SK-N-SH (cell line): ENCODE measurements at regions not wholly inside any gene's neighbourhood (a gene's known extent, or its start where the extent isn't known, plus 50 kb on each side); places are given as distances from the start of the nearest gene placed in this dataset.

Experiments used
- CTCF ChIA-PET: fragments of 300-600, 350-600 bp; formaldehyde crosslinking; extraction: SDS; loops from one replicate; lab custom pipeline; 2021; lab: Yijun Ruan, JAX
- POLR2A ChIA-PET: fragments of 350-600 bp; sonication (Branson Sonifier 250); formaldehyde crosslinking; extraction: SDS; loops from one replicate; lab custom pipeline; 2020; ENCODE audit warnings: antibody characterized with exemption, inconsistent platforms; lab: Yijun Ruan, JAX
- DNase-seq: peaks from one replicate; pipeline ENCODE4 v3.0.0; 2012
- H2AFZ ChIP-seq: fragments of 200-600 bp; sonication (generic); 2 replicates; pipeline ENCODE4 v1.8.1; 2016; ENCODE audit warnings: antibody characterized with exemption, mild to moderate bottlenecking, low read depth
- H3F3A ChIP-seq: fragments of 200-600 bp; sonication (generic); replicated peaks from 2 replicates; pipeline ENCODE3; 2016; ENCODE audit warnings: antibody characterized with exemption, mild to moderate bottlenecking; ENCODE audit not compliant: insufficient read depth
- H3K27ac ChIP-seq, 2 experiments: fragments of 200-500 bp in 1 of 2; fragments of 200-600 bp in 1 of 2; sonication (Bioruptor generic) in 1 of 2; sonication (generic), shearing (Covaris generic) in 1 of 2; 2 replicates each; pipeline versions ENCODE4 v1.5.1 to v1.6.1; 2014 to 2016; ENCODE audit warnings: low read depth in 2 of 2, inconsistent platforms in 1 of 2, low read length in 1 of 2, mild to moderate bottlenecking in 1 of 2, mixed read lengths in 1 of 2
- H3K27me3 ChIP-seq: fragments of 200-600 bp; sonication (generic), shearing (Covaris generic); 2 replicates; pipeline ENCODE4 v1.6.1; 2016; ENCODE audit warnings: mixed run types; ENCODE audit not compliant: insufficient read depth
- H3K36me3 ChIP-seq, 2 experiments: fragments of 200-500 bp in 1 of 2; fragments of 200-600 bp in 1 of 2; sonication (Bioruptor generic) in 1 of 2; sonication (generic) in 1 of 2; replicated peaks in 1 of 2; 2 replicates each; pipeline versions ENCODE3 to v1.5.1; 2014 to 2016; ENCODE audit warnings: low read length in 1 of 2, mild to moderate bottlenecking in 1 of 2; ENCODE audit not compliant: insufficient read depth in 2 of 2, control insufficient read depth in 1 of 2
- H3K4me1 ChIP-seq, 2 experiments: fragments of 200-500 bp in 1 of 2; fragments of 200-600 bp in 1 of 2; sonication (Bioruptor generic) in 1 of 2; sonication (generic), shearing (Covaris generic) in 1 of 2; 2 replicates each; pipeline versions ENCODE4 v1.5.1 to v1.6.1; 2014 to 2016; ENCODE audit warnings: low read depth in 1 of 2, low read length in 1 of 2, mixed run types in 1 of 2; ENCODE audit not compliant: insufficient read depth in 2 of 2, control insufficient read depth in 1 of 2
- H3K4me2 ChIP-seq: fragments of 200-600 bp; sonication (generic), shearing (Covaris generic); 2 replicates; pipeline ENCODE4 v1.6.1; 2017; ENCODE audit warnings: mixed run types
- H3K4me3 ChIP-seq, 2 experiments: fragments of 200-500 bp in 1 of 2; fragments of 200-600 bp in 1 of 2; sonication (Bioruptor generic) in 1 of 2; sonication (generic), shearing (Covaris generic) in 1 of 2; 2 replicates each; pipeline versions ENCODE4 v1.5.1 to v1.8.1; 2014 to 2016; ENCODE audit warnings: low read depth in 2 of 2, inconsistent platforms in 1 of 2, low read length in 1 of 2, mild to moderate bottlenecking in 1 of 2, mixed read lengths in 1 of 2, moderate library complexity in 1 of 2
- H3K79me2 ChIP-seq: fragments of 200-600 bp; sonication (generic); 2 replicates; pipeline ENCODE4 v1.8.1; 2017; ENCODE audit warnings: mild to moderate bottlenecking; ENCODE audit not compliant: insufficient read depth
- H3K9ac ChIP-seq: fragments of 200-600 bp; sonication (generic); 2 replicates; pipeline ENCODE4 v1.6.1; 2017; ENCODE audit warnings: mixed run types
- H3K9me2 ChIP-seq: fragments of 200-600 bp; sonication (generic); 2 replicates; pipeline ENCODE4 v1.6.1; 2017; ENCODE audit warnings: mixed run types
- H3K9me3 ChIP-seq: fragments of 200-600 bp; sonication (generic); 2 replicates; pipeline ENCODE4 v1.6.1; 2017; ENCODE audit warnings: mixed run types, mild to moderate bottlenecking, moderate library complexity
- H4K20me1 ChIP-seq: fragments of 200-600 bp; sonication (generic); 2 replicates; pipeline ENCODE4 v1.6.1; 2017; ENCODE audit warnings: mild to moderate bottlenecking, mixed run types; ENCODE audit not compliant: insufficient read depth
- CHD2 ChIP-seq: fragments of 150-350 bp; IDR thresholded peaks from 2 replicates; pipeline ENCODE4 v1.6.1; 2018; ENCODE audit warnings: low read length; ENCODE audit not compliant: partially characterized antibody
- EZH2phosphoT487 ChIP-seq: fragments of 200-600 bp; sonication (generic); IDR thresholded peaks from 2 replicates; pipeline ENCODE4 v1.6.1; 2017; ENCODE audit warnings: low read depth, mixed run types, mild to moderate bottlenecking, antibody characterized with exemption, moderate library complexity, borderline replicate concordance
- FOSL2 ChIP-seq: IDR thresholded peaks from 2 replicates; pipeline ENCODE4 v1.4.0; 2012; ENCODE audit warnings: low read depth, mild to moderate bottlenecking, moderate library complexity, borderline replicate concordance
- FOXJ3 ChIP-seq: sonication (generic); formaldehyde crosslinking; IDR thresholded peaks from 2 replicates; pipeline ENCODE4 v1.5.1; 2020; ENCODE audit warnings: mild to moderate bottlenecking, missing genetic modification reagents
- FOXM1 ChIP-seq: IDR thresholded peaks from 2 replicates; pipeline ENCODE4 v1.4.0; 2012; ENCODE audit warnings: low read depth, mild to moderate bottlenecking
- GATA2 ChIP-seq: sonication (generic); formaldehyde crosslinking; IDR thresholded peaks from 2 replicates; pipeline ENCODE4 v1.5.0; 2020; ENCODE audit warnings: mild to moderate bottlenecking, missing genetic modification reagents
- IRF3 ChIP-seq: fragments of 150-350 bp; IDR thresholded peaks from 2 replicates; pipeline ENCODE4 v1.6.1; 2016; ENCODE audit warnings: mild to moderate bottlenecking, low read depth, low read length
- JUND ChIP-seq: IDR thresholded peaks from 2 replicates; pipeline ENCODE4 v1.4.0; 2012
- MXI1 ChIP-seq: IDR thresholded peaks from 2 replicates; pipeline ENCODE4 v1.6.1; 2012; ENCODE audit warnings: mild to moderate bottlenecking, low read depth, low read length, improper control_type of control experiment
- PBX3 ChIP-seq: IDR thresholded peaks from 2 replicates; pipeline ENCODE4; 2012
- POLR2AphosphoS5 ChIP-seq: IDR thresholded peaks from 2 replicates; pipeline ENCODE4 v1.6.1; 2012; ENCODE audit warnings: low read depth, low read length
- RCOR1 ChIP-seq: fragments of 150-350 bp; IDR thresholded peaks from 2 replicates; pipeline ENCODE4 v1.6.1; 2017; ENCODE audit warnings: antibody characterized with exemption, low read length
- RXRA ChIP-seq: IDR thresholded peaks from 2 replicates; pipeline ENCODE4 v1.4.0; 2012; ENCODE audit warnings: low read depth, mild to moderate bottlenecking, borderline replicate concordance
- SIN3A ChIP-seq: IDR thresholded peaks from 2 replicates; pipeline ENCODE4 v1.6.1; 2012; ENCODE audit warnings: low read depth, mild to moderate bottlenecking, low read length, moderate library complexity, borderline replicate concordance
- SMC3 ChIP-seq: IDR thresholded peaks from 2 replicates; pipeline ENCODE4 v1.6.1; 2012; ENCODE audit warnings: low read depth, low read length, improper control_type of control experiment
- TCF12 ChIP-seq: IDR thresholded peaks from 2 replicates; pipeline ENCODE4 v1.4.0; 2012
- USF1 ChIP-seq: IDR thresholded peaks from 2 replicates; pipeline ENCODE4 v1.4.0; 2012; ENCODE audit warnings: low read depth, borderline replicate concordance
- YY1 ChIP-seq: IDR thresholded peaks from 2 replicates; pipeline ENCODE4 v1.4.0; 2012; ENCODE audit warnings: low read depth, mild to moderate bottlenecking
- ZBTB33 ChIP-seq: IDR thresholded peaks from 2 replicates; pipeline ENCODE4 v1.4.0; 2012; ENCODE audit warnings: low read depth, borderline replicate concordance
- WGBS: methylation state at CpG from one replicate; pipeline ENCODE4 v1.1.6; 2017; ENCODE audit warnings: low lambda C conversion rate; 5-methylcytosine and 5-hydroxymethylcytosine counted together
- TF ChIP-seq, protein P1 (sequence below): fragments of 150-350 bp; IDR thresholded peaks from 2 replicates; pipeline ENCODE4 v1.6.1; 2017; ENCODE audit warnings: antibody characterized with exemption, low read length, low read depth, borderline replicate concordance

- Histone ChIP-seq H3K9ac (no peak overlapping the region), H2AFZ (no peak overlapping the region), H3K36me3 (no peaks in the 10 kb centered on the region)
- no peak for DNase-seq
- TF ChIP-seq ZBTB33: no peak
- no peak for TF ChIP-seq YY1
- TF ChIP-seq FOXJ3: no peak
- TF ChIP-seq USF1: no peak
- TF ChIP-seq EZH2phosphoT487: no peak
- TF ChIP-seq SMC3: no peak
- no peak for TF ChIP-seq JUND
- TF ChIP-seq PBX3: no peak
- TF ChIP-seq POLR2AphosphoS5: no peak
- TF ChIP-seq RXRA: no peak
- no peak for TF ChIP-seq SIN3A
- TF ChIP-seq RCOR1: no peak
- no peak for TF ChIP-seq CHD2
- no peak for TF ChIP-seq FOXM1
- TF ChIP-seq IRF3: no peak
- TF ChIP-seq FOSL2: no peak
- no peak for TF ChIP-seq TCF12
- TF ChIP-seq GATA2 (CRISPR knock-in tag): no peak
- TF ChIP-seq, protein P1, sequence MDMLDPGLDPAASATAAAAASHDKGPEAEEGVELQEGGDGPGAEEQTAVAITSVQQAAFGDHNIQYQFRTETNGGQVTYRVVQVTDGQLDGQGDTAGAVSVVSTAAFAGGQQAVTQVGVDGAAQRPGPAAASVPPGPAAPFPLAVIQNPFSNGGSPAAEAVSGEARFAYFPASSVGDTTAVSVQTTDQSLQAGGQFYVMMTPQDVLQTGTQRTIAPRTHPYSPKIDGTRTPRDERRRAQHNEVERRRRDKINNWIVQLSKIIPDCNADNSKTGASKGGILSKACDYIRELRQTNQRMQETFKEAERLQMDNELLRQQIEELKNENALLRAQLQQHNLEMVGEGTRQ: no peak
- no peak for TF ChIP-seq MXI1
- TF ChIP-seq, all 33 proteins: peak for 0
- 37% methylated on average over 3 of the region's 3 CpGs for WGBS
- H3K4me2 ChIP-seq: no peak overlapping the region
- POLR2A ChIA-PET: no interaction called here
- no peaks in the 10 kb centered on the region for H3K27me3 ChIP-seq
- no peak overlapping the region for H3K4me3 ChIP-seq
- H3K9me3 ChIP-seq: no peaks in the 10 kb centered on the region
- CTCF ChIA-PET: interaction anchor here (0.7 kb wide), 1 partner anchor 291 kb away, joined by 3 read pairs; no protein-coding TSS in a partner anchor
- no peaks in the 10 kb centered on the region for H3K79me2 ChIP-seq
- no peaks in the 10 kb centered on the region for H3K4me1 ChIP-seq
- no peaks in the 10 kb centered on the region for H4K20me1 ChIP-seq
- H3K27ac ChIP-seq: no peak overlapping the region
- no peaks in the 10 kb centered on the region for H3K9me2 ChIP-seq
- H3F3A ChIP-seq: no peaks in the 10 kb centered on the region
Measured at GRCh38 chr1:239091537-239091936, 294.8 kb upstream of the CHRM3 start.
